ENCODE measurements at regions not wholly inside any gene's neighbourhood (a gene's known extent, or its start where the extent isn't known, plus 50 kb on each side); places are given as distances from the start of the nearest gene placed in this dataset.
"Not testable (repeated sequence)": the region's sequence is repeated elsewhere in the genome, so short reads cannot be mapped to it uniquely, and the experiment has no call there.

DNA sequence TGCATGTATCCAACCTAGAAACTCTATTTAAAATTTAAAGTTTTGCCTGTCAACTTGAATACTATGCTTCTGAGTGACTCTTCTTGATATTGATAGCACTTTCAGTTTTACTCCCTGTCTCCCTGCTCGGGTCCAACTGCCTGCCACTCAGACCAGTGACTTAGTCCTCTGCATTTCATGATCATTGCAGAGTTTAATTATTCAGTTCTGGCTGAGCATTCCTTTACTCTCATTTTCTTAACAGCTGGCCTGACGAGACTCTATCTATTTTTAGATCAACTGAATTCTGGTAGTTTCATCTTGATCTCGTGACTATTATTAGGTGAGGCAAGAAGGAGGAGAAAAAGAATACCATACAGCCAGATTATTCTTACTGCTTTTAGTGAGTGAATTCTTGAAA is 617.4 kb downstream of the SI start:
- DNase-seq (ENCODE audit: low spot score), result no peak

- no peak for DNase-seq (ENCODE audit: low spot score)
Observed at GRCh38 chr3:164459521-164460151, 618.7 kb downstream of the SI start.

- DNase-seq (ENCODE audit: low spot score), result no peak
Observed at GRCh38 chr3:164458986-164459385, 619.3 kb downstream of the SI start.

GRCh38 chr3:164453714-164454113 is 624.6 kb downstream of the SI start:
- DNase-seq (ENCODE audit: low spot score), result no peak

DNA sequence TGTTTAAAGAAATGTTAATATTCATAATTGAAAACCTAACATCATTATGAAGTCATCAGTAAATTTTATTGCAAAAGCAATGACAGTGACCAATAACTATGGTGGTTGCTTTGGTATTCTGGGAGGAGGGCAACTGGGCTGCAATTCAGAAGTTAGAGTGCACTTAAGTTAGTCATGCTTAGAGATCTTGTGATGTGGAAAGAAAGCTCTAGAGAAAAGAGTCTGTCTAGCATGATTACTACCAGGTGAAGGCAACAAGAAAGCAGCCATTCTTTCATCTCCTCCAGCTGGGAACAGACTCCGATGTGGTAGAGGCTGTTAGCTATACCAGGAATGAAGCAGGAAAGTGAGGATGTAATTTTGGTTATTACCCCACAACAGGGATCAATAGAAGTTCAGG is 625.6 kb downstream of the SI start:
- DNase-seq (ENCODE audit: low spot score), result no peak

DNA sequence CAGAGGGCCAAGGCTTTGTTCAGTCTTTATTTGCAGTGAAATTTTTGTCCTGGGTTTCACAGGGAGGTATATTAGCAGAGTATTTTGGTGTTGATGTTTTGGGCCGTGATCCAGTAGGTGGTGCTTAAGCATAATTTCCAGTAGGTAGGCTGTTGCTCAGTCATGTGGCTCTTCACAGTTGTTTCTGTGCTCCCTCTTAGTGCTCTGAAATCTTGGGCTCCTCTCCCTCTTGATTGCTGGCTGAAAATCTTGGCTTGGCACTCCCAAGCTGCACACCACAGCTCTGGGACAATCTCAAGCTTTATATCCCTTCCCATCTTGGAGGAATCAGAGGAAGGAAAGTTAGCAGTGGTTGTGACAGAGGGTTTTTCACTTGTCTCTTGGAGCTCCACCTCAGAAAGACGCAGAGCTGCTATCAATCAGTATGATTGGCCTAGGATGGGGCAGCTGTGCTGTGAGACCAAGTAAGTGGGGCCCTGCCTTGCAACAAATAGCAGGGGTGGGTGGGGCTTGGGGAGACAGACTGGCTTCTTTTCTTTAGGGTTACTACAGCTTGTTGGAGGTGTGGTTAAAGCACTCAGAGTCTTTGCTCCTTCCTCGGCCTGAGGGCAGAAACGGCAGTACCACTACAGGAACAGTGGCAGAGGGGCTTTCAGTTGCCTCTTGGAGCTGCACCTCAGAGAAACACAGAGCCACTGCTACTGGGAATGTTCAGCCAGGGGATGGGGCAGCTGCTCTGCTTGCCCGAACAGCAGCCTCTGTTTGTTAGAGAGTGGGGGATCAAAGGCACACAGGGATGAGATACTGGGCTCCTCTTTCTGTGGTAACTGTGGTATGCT is 627.0 kb downstream of the SI start:
- no peak for DNase-seq (ENCODE audit: low spot score)

DNA sequence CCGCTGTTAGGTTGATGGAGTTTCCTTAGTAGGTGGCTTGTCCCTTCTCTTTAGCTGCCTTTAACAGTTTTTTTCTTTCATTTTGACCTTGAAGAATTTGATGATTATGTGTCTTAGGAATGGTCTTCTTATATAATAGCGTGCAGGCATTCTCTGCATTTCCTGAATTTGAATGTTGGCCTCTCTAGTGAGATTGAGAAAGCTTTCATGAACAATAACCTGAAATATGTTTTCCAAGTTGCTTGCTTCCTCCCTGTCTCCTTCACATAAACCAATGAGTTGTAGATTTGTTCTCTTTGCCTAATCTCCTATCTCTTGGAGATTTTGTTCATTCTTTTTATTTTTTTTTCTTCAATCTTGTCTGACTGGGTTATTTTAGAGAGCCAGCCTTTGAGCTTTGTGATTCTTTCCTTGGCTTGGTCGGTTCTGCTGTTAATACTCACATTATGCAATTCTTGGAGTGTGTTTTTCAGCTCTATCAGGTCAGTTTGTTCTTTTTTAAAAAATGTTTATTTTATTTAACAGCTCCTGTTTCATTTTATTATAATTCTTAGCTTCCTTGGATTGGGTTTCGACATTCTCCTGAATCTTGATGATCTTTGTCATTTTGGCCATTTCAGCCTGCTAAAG is 627.9 kb downstream of the SI start:
- DNase-seq (ENCODE audit: low spot score), result no peak

- DNase-seq (ENCODE audit: low spot score), result no peak
Observed at GRCh38 chr3:164419220-164419619, 659.1 kb downstream of the SI start.

- no peak for DNase-seq (ENCODE audit: low spot score)
Observed at GRCh38 chr3:164418414-164418813, 659.9 kb downstream of the SI start.

GRCh38 chr3:164417955-164418354 is 660.3 kb downstream of the SI start:
- DNase-seq (ENCODE audit: low spot score), result no peak

DNA sequence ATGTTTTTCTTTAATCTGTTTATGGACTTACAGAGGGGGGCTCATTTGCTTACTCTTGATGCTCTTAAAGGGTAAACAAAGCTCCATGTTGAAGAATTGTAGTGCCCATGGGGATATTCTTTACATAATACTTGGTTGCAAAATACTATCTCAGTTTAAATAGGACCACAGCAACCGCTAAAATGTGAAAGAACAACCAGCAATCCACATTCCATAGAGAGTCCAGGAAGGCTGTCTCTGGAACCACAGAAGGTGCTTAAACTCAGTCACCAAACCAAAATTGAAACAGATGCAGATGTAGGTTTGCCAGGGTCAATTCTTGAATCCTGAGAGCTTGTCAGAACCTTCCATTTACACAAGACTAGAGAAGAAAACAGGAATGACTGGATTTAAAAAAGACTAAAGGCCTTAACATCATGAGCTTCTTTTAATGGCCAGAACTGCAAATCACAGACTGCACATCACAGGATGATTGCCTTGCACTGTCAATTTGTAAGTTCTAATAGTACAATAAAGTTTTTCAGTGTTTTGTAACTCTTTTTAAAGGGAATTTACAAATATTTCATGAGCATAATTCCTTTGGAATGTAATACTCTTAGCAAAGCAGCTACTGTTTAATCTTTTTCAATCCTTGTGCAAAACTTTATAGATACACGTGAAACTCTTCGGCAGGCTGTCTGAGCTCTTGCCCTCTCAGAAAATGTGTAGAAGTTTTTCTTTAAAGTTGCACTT is 661.6 kb downstream of the SI start:
- DNase-seq (ENCODE audit: low spot score), result no peak

- DNase-seq (ENCODE audit: low spot score), result no peak
Observed at GRCh38 chr3:164408326-164408725, 670.0 kb downstream of the SI start.

GRCh38 chr3:164407111-164407510 is 671.2 kb downstream of the SI start:
- no peak for DNase-seq (ENCODE audit: low spot score)

DNA sequence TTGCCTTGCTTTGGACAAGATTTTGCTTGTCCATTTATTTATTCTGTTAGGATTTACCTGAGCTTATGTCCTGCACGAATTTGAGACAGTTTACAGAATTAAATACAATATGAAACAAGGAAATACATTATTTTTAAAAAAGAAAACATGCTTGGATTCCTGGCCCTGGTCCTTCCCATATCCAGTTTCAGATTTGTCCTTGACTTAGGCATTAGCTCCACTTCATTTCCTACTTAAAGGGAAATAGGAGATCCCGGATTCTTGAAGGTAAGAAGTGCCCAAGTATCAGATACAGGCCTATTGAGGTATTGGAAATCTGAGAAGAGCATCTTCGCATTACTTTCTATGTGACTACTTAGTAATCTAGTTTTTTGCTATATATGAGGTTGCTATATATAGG is 672.0 kb downstream of the SI start:
- DNase-seq (ENCODE audit: low spot score), result no peak

DNA sequence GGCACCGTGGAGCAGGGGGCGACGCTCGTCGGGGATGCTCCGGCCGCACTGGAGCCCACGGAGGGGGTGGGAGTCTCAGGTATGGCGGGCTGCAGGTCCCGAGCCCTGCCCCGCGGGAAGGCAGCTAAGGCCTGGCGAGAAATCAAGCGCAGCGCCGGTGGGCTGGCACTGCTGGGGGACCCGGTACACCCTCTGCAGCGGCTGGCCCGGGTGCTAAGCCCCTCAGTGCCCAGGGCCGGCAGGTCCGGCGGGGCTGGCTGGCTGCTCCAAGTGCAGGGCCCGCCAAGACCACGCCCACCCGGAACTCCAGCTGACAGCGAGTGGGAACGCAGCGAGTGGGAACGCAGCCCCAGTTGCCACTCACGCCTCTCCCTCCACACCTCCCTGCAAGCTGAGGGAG is 676.4 kb downstream of the SI start:
- DNase-seq (ENCODE audit: low spot score), result no peak

DNA sequence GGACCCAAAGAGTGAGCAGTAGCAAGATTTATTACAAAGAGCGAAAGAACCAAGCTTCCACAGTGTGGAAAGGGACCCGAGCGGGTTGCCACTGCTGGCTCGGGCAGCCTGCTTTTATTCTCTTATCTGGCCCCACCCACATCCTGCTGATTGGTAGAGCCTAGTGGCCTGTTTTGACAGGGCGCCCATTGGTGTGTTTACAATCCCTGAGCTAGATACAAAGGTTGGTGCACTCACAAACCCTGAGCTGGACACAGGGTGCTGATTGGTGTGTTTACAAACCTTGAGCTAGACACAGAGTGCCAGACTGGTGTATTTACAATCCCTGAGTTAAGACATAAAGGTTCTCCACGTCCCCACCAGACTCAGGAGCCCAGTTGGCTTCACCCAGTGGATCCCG is 676.9 kb downstream of the SI start:
- DNase-seq (ENCODE audit: low spot score), result not testable (repeated sequence)

DNA sequence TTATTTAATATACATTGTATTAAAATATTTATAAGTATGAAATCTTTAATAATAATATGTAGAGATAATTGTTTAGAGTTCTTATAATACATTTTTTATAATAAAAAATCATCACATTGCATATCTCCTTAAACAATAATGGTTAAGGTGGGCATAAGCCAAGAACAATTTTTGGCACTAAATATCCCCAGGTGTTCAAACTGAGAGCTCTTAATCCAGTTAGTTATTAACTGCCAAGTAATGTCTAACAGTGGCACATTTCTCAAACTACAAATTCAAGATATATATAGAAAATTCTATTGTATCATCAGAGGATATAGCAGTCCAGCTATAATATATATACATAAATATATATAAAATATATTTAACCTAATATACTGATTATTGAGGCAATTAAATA is 680.8 kb downstream of the SI start:
- DNase-seq (ENCODE audit: low spot score), result no peak

DNA sequence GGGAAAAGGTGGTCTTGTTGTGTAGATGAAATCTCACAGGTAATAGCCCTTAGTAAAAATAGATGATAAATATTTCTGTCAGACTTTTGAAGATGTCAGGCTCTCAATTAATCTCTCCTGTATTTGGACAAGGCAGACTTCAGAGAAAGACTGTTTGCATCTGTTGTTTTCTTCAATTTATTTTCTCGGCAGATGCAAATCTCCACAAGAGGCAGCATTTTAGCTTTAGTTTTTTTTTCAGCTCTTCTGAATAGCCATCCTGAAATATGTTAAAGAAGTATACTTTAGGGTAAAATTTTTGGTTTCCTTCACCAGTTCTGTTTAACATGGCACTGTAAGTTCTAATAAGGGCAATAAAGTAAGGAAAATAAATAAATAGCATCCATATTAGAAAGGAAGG is 685.1 kb downstream of the SI start:
- DNase-seq (ENCODE audit: low spot score), result no peak

DNA sequence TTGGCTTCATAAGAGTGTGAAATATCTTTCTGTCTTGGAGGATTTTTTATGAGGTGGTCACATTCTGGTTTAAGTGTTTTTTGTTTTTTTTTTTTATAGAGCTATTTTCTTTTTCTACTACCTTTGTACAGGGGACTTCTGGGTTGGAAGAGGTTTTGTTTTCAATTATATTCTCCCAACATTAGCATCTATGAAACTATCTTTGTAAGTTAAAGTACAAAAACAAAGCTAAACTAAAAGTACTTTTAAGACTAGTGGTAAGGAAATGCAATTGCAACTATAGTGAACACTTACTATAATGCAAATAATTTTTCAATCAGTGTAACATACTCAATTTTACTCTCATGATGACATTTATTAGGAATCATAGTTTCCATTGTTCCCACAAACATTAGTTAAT is 688.2 kb downstream of the SI start:
- no peak for DNase-seq (ENCODE audit: low spot score)

DNA sequence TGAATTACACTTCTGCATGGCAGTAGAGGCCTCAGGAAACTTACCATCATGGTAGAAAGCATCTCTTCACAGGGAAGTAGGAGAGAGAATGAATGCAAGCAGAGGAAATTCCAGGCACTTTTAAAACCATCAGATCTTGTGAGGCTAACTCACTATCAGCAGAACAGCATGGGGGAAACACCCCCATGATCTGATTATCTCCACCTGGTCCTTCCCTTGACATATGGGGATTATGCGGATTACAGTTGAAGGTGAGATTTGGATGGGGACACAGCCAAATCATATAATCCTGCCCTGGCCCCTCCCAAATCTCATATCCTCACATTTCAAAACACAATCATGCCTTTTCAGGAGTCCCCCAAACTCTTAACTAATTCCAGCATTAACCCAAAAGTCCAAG is 691.1 kb downstream of the SI start:
- DNase-seq (ENCODE audit: low spot score), result no peak

DNA sequence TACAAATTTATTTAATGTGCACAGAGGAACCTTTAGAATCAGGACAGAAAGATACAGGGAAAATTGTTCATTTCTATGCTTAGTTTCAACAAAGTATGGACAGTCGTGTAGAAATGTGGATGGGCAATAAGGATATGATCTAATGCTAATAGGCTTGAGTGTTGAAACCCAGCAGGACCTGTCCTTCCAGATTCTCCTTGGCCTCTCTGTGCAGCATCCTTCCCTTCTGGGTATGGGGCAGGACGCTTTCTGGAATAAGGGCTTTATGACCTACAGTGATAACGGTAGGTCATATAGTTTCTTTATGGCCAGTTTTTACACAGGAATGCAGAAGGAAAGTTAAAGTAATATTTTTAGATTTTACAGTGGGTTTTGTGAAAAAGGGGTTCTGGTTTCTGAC is 698.1 kb downstream of the SI start:
- no peak for DNase-seq (ENCODE audit: low spot score)

- DNase-seq (ENCODE audit: low spot score), result no peak
Observed at GRCh38 chr3:164377466-164377865, 700.8 kb downstream of the SI start.

- no peak for DNase-seq (ENCODE audit: low spot score)
Observed at GRCh38 chr3:164375995-164376394, 702.3 kb downstream of the SI start.

All from pons (tissue), 1 donor.